SIG-M5 (cell line): ENCODE measurements at regions not wholly inside any gene's neighbourhood (a gene's known extent, or its start where the extent isn't known, plus 50 kb on each side); places are given as distances from the start of the nearest gene placed in this dataset.
A peak's percentile ranks its signal among the peaks of the same experiment; 100 is the strongest.
"Not testable (repeated sequence)": the region's sequence is repeated elsewhere in the genome, so short reads cannot be mapped to it uniquely, and the experiment has no call there.

ENCODE experiments used
- DNase-seq: peaks from one replicate; lab custom pipeline; 2025; lab: John Stamatoyannopoulos, UW

DNA sequence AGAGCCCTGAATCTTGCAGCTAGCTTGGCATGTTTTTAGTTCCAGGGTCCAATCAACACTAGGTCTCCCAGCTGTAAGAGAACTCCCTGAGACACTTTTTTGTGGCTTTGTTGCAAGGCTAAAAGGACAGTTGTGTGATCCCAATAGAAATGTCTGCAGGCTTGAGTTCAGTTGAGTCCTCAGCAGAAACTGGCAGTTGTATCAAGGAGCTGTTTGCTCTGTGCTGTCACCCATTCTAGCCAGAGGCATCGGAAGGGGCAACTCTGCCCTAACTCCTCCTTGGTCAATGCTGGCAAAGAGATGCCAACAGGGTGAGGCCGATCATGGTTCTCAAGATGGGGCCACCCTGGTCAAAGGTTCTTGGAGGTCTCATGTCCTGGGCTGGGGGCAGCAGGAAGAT lies 224.1 kb downstream of the BUB3 start:
- DNase-seq, result no peak

GRCh38 chr10:123379156-123379555 lies 225.0 kb downstream of the BUB3 start:
- no peak for DNase-seq

DNA sequence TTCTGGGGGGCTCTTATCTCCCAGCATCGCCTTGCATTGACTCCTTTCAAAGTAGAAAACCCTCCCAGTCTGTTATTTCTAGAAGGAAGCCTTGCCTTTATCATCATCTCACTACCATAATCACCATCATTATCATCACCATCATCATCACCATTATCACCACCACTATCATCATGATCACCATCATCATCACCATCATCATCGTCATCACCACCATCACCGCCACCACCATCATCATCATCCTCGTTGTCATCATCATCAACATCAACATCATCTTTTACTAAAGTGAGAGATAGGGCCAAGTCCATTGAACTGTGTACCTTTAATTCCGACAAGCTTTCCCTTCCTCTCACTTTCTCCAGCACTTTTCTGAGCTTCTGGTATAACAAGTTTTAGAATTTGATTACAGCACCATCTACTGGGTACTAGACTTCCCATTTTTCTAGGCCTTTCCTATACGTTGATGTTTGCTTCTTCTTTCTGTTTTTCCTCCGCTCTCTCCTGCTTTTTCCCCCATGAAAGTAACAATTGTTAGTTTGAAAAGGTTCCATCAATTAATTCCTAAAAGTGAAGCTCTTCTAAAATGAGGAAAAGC lies 226.4 kb downstream of the BUB3 start:
- no peak for DNase-seq

GRCh38 chr10:123381224-123381623 lies 227.0 kb downstream of the BUB3 start:
- no peak for DNase-seq

- DNase-seq, result no peak
Measured at GRCh38 chr10:123382491-123382890, 228.3 kb downstream of the BUB3 start.

DNA sequence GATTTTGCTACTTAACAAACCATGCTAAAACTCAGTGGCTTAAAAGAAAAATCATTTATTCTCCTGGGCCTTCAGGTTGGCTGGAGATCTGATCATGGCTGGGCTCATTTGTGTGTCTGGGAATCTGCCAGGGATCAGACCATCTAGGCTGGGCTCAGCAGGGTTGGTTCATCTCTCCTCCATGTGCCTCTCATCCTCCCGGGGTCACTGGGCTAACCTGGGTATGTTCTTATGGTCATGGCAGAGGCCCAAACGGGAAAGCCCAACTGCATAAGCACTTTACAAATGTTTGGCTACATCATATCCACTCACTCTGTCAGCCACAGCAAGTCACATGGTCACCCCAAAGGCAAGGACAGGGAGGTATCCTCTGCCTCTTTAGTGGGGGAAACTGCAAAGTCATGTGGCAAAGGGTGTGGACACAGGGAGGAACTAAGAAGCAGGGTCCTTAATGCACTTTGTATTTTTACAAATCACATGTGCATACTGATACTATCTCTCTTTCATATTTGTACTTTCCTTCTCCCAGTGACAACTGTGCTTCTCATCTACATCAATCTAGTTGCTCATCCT lies 231.4 kb downstream of the BUB3 start:
- DNase-seq, result no peak

- DNase-seq, result no peak
Measured at GRCh38 chr10:123389520-123389919, 235.3 kb downstream of the BUB3 start.

- DNase-seq, result no peak
Measured at GRCh38 chr10:123390332-123390731, 236.1 kb downstream of the BUB3 start.

DNA sequence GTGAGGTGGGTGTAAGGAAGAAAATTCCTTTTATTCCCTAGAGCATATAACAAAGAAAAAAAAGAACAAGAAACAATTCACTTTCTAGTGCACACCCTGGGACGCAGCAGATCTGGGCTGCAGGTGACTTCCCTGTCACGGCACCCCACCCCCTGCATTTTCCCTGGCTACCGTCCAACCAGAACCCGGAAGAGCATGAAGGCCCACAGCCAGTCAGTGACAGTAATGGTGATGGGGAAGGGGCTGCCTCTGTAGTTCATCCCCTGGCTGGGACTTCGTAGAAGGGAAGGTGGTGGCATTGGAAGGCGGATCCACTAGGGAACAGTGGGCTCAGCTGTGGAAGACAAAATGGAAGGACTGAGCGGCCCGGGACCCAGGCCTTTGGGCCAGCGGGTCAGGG lies 236.7 kb downstream of the BUB3 start:
- no peak for DNase-seq

DNA sequence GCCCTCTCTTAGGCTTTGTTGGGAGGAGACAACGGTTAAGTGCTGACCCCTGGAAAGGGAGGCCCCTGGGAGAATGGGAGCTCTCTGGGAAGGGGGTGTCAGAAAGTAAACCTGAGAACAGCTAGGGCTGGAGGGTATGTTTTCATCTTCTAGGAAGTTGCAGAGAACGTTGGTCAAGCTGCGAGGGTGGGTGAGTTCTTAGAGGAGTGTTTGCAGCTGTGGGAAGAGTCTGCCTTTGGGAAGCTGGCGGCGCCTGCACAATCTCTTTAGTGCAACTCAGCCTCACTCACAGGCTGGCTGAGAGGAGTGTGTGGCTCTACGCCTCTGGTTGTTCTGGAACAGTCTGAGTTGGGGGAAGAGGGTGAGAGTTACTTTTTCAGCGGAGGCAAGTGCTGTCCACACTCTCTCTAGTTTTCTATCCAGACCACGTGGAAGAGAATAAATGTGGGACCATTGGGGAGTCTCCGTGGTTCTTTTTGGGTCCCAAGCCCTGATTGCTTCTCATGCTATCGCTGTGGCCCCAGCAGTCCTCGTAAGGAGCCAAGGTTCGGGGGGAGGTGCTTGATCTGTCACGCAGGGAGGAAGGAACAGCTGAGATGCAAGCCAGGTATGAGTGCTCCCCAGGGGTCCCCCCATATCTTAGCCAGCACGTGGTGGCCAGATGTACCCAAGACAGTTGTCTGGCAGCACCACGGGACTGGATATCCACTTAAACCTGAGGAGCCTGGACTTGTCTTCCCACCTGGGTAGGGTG lies 237.2 kb downstream of the BUB3 start:
- DNase-seq, result no peak

DNA sequence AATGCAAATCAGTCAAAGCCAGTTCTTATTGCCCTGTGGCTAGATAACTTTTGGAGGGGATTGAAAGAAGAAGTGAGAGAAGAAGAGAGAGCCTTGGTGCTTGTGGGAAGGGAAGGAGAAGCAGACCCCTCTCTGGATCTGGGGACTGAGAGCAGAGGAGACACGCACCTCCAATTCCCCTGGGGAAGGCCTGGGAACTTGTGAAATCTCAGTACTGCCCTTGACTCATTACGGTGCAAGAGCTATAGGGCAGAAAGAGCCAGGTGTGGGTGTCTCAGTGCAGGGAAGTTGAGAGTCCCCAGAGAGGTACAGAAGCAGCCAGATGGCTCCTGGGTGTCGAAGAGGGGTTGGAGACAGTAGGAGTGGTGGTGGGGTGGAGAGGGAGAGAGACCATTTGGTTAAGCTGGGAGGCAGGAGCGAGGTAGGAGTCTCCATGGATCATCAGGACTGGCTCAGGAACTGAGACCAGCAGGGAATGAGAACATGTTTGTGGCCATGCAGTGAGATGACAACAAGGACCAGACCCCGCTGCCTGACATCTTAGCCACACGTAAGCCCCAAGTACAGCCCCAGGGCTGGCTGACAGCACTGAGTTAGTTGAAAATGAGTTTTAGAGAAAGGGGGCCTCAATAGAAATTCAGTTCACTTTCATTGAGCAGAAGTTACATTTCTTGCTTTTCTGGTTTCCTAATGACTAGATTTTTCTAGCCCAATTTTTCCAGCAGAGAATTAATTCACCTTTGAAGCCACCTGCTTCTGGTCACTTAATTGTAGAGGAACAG lies 238.2 kb downstream of the BUB3 start:
- DNase-seq, result no peak

- DNase-seq, result no peak
Measured at GRCh38 chr10:123393170-123393569, 239.0 kb downstream of the BUB3 start.

DNA sequence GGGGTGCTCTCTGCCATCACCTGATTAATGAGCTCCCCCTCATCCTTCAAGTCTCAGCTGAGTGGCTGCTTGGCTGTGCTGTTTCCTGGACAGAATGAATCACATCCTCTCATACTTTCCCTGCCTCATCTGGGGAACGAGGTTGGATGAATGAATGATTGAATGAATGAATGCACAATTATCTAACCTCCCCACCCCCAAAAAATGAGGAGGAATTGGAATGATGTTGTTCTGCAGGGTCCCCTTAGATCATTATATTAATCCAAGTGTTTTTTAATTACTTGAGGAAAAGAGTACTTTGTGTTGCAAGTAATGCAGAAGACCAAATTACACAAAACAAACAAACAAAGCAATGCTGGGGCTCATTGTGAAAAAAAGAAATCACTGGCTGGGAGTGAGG lies 240.2 kb downstream of the BUB3 start:
- DNase-seq, result no peak

GRCh38 chr10:123395234-123395633 lies 241.0 kb downstream of the BUB3 start:
- DNase-seq, result not testable (repeated sequence)

GRCh38 chr10:123395906-123396305 lies 241.7 kb downstream of the BUB3 start:
- DNase-seq, result no peak

- DNase-seq, result no peak
Measured at GRCh38 chr10:123398180-123398591, 244.0 kb downstream of the BUB3 start.

GRCh38 chr10:123398756-123399155 lies 244.6 kb downstream of the BUB3 start:
- no peak for DNase-seq

GRCh38 chr10:123399276-123399839 lies 245.2 kb downstream of the BUB3 start:
- DNase-seq, result no peak

- no peak for DNase-seq
Measured at GRCh38 chr10:123402021-123402420, 247.8 kb downstream of the BUB3 start.

DNA sequence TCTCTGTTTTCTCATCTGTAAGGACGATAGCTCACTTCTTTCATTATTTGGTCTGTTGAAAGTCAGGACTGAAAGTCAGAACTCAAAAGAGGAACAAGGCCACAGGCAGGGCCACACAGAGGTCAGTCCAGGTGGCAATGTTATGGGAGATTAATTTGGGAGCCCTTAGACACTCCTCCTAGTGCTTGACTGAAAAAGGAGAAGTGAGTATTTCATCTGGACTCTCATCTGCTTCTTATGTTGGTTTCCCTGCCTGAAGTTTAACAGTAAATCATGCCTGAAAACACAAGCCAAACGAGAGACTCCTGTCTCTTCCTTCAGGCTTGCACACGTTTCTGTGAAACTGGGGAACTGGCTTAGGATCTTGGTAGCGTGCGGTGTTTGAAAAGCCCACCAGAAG lies 248.5 kb downstream of the BUB3 start:
- peak; percentile 40 for DNase-seq

DNA sequence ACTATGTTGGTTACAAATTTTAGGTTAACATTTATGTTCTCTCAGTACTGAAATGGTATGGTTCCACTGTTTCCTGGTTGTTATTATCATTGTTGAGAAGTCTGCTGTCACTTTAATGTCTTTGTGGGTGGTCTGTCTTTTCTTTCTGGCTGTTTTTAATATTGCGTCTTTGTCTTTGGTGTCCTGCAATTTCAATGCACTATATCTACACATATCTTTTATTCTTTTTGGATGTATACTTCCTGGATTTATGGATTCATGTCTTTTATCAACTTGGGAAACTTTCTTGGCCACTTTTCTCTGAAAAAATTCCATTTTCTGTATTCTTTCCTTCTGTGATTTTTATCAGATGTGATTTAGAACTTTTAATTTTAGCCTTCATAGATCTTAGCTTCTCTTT lies 250.2 kb downstream of the BUB3 start:
- no peak for DNase-seq

GRCh38 chr10:123408660-123409059 lies 254.5 kb downstream of the BUB3 start:
- no peak for DNase-seq
